HCT116 (cell line): ENCODE measurements at regions not wholly inside any gene's neighbourhood (a gene's known extent, or its start where the extent isn't known, plus 50 kb on each side); places are given as distances from the start of the nearest gene placed in this dataset.

Source experiments
- ATAC-seq: fragments of 200-7000 bp; cut with Tn5 transposase; 2 replicates; pipeline ENCODE4 v1.9.1; 2020; ENCODE audit warnings: mild to moderate bottlenecking, moderate library complexity
- BruUV-seq: library from RNA; stranded (reverse); fragments of 400-500 nt; replicated peaks from 2 replicates; lab custom pipeline; 2021; lab: Mats Ljungman, UMichigan
- CTCF ChIA-PET: fragments of 300-600 bp; sonication (Branson Sonifier 250); formaldehyde crosslinking; loops from one replicate; lab custom pipeline; 2021; ENCODE audit warnings: antibody characterized with exemption; lab: Charles Lee
- POLR2A ChIA-PET: fragments of 300-600, 350-600 bp; sonication (Branson Sonifier 250); formaldehyde crosslinking; loops from one replicate; lab custom pipeline; 2021; ENCODE audit warnings: antibody characterized with exemption; lab: Charles Lee
- RAD21 ChIA-PET, 2 experiments: fragments of 300-600 bp; sonication (Branson Sonifier 250); formaldehyde crosslinking; loops; one replicate each; lab custom pipeline; 2023; ENCODE audit warnings: low total read pairs in 2 of 2; ENCODE audit not compliant: uncharacterized antibody in 2 of 2, unreplicated experiment in 2 of 2, low non-redundant PET in 1 of 2; lab: Charles Lee
- DNase-seq: peaks from one replicate; pipeline ENCODE4 v3.0.0-alpha.2; 2010; ENCODE audit warnings: low read depth, low spot score
- H2AFZ ChIP-seq: fragments of 200-600 bp; shearing (Covaris generic), sonication (generic); 2 replicates; pipeline ENCODE4 v1.6.1; 2017; ENCODE audit warnings: low read depth, mixed run types, mixed read lengths, antibody characterized with exemption, low read length; ENCODE audit not compliant: poor library complexity, severe bottlenecking
- H3K27ac ChIP-seq: 2 replicates; pipeline ENCODE4 v1.5.1; 2012; ENCODE audit warnings: low read depth, low read length
- H3K27me3 ChIP-seq: fragments of 200-600 bp; sonication (generic); 2 replicates; pipeline ENCODE4 v1.6.1; 2016; ENCODE audit warnings: mixed run types, low read length, mixed read lengths; ENCODE audit not compliant: insufficient read depth
- H3K36me3 ChIP-seq, 2 experiments: fragments of 200-500 bp in 1 of 2; fragments of 200-600 bp in 1 of 2; sonication (Bioruptor generic) in 1 of 2; sonication (generic) in 1 of 2; 2 replicates each; pipeline versions ENCODE4 v1.5.1 to v1.6.1; 2014 to 2016; ENCODE audit warnings: low read length in 2 of 2, inconsistent platforms in 1 of 2, mixed read lengths in 1 of 2, mixed run types in 1 of 2; ENCODE audit not compliant: insufficient read depth in 2 of 2, control insufficient read depth in 1 of 2
- H3K4me1 ChIP-seq, 2 experiments: fragments of 200-600 bp in 1 of 2; sonication (generic) in 1 of 2; 2 replicates each; pipeline versions ENCODE4 v1.5.1 to v1.6.1; 2012 to 2017; ENCODE audit warnings: low read length in 2 of 2, inconsistent platforms in 1 of 2, mild to moderate bottlenecking in 1 of 2, mixed read lengths in 1 of 2, mixed run types in 1 of 2, moderate library complexity in 1 of 2; ENCODE audit not compliant: insufficient read depth in 2 of 2, control insufficient read depth in 1 of 2
- H3K4me2 ChIP-seq: fragments of 200-600 bp; sonication (generic); 2 replicates; pipeline ENCODE4 v1.6.1; 2017; ENCODE audit warnings: mixed run types, low read length, mixed read lengths
- H3K4me3 ChIP-seq, 2 experiments: fragments of 200-600 bp in 1 of 2; sonication (generic) in 1 of 2; replicated peaks in 1 of 2; 2 replicates each; pipeline ENCODE4 v1.5.1; 2011 to 2016; ENCODE audit warnings: low read length in 2 of 2, control low read depth in 1 of 2, low read depth in 1 of 2, mild to moderate bottlenecking in 1 of 2, mixed read lengths in 1 of 2, mixed run types in 1 of 2
- H3K79me2 ChIP-seq: fragments of 200-600 bp; sonication (generic); 2 replicates; pipeline ENCODE4 v1.6.1; 2017; ENCODE audit warnings: mild to moderate bottlenecking, mixed run types, low read length, moderate library complexity, mixed read lengths; ENCODE audit not compliant: insufficient read depth
- H3K9ac ChIP-seq: fragments of 200-600 bp; sonication (generic); 2 replicates; pipeline ENCODE4 v1.6.1; 2016; ENCODE audit warnings: low read length, mixed read lengths
- H3K9me2 ChIP-seq: fragments of 200-600 bp; sonication (generic), shearing (Covaris generic); 2 replicates; pipeline ENCODE4 v1.6.1; 2017; ENCODE audit warnings: mixed run types, mild to moderate bottlenecking, moderate library complexity; ENCODE audit not compliant: insufficient read depth
- H3K9me3 ChIP-seq, 2 experiments: fragments of 200-500 bp in 1 of 2; fragments of 200-600 bp in 1 of 2; sonication (Bioruptor generic) in 1 of 2; sonication (generic) in 1 of 2; 2 replicates each; pipeline ENCODE4 v1.6.1; 2014 to 2017; ENCODE audit warnings: low read length in 2 of 2, mixed read lengths in 2 of 2, inconsistent platforms in 1 of 2, low read depth in 1 of 2, mild to moderate bottlenecking in 1 of 2, mixed run types in 1 of 2, moderate library complexity in 1 of 2; ENCODE audit not compliant: control insufficient read depth in 1 of 2, insufficient read depth in 1 of 2
- H4K20me1 ChIP-seq: fragments of 200-600 bp; sonication (generic), shearing (Covaris generic); 2 replicates; pipeline ENCODE4 v1.6.1; 2017; ENCODE audit warnings: mixed run types, mild to moderate bottlenecking, moderate library complexity; ENCODE audit not compliant: insufficient read depth
- CEBPB ChIP-seq: IDR thresholded peaks from 2 replicates; pipeline ENCODE4 v1.6.1; 2012; ENCODE audit warnings: low read depth
- CTCF ChIP-seq, 3 experiments: fragments of 200-600 bp in 1 of 3; sonication (generic) in 1 of 3; IDR thresholded peaks in 2 of 3; conservative IDR thresholded peaks in 1 of 3; 2 replicates each; pipeline ENCODE4 v1.5.1; 2012 to 2017; ENCODE audit warnings: low read depth in 2 of 3, low read length in 2 of 3, antibody characterized with exemption in 1 of 3, borderline replicate concordance in 1 of 3, control low read depth in 1 of 3, mild to moderate bottlenecking in 1 of 3, mixed read lengths in 1 of 3, mixed run types in 1 of 3, moderate library complexity in 1 of 3; ENCODE audit not compliant: insufficient read depth in 1 of 3
- ELF1 ChIP-seq: IDR thresholded peaks from 2 replicates; pipeline ENCODE4 v1.6.1; 2012; ENCODE audit warnings: low read depth, borderline replicate concordance
- EZH2 ChIP-seq: fragments of 200-600 bp; sonication (generic); IDR thresholded peaks from 2 replicates; pipeline ENCODE4 v1.6.1; 2017; ENCODE audit warnings: antibody characterized with exemption, mixed run types
- FOSL1 ChIP-seq: IDR thresholded peaks from 2 replicates; pipeline ENCODE4 v1.6.1; 2012; ENCODE audit warnings: low read depth
- JUND ChIP-seq: IDR thresholded peaks from 2 replicates; pipeline ENCODE4 v1.6.1; 2012
- SP1 ChIP-seq: IDR thresholded peaks from 2 replicates; pipeline ENCODE4 v1.6.1; 2012; ENCODE audit warnings: low read depth
- SRF ChIP-seq: IDR thresholded peaks from 2 replicates; pipeline ENCODE4 v1.6.1; 2012; ENCODE audit warnings: low read depth
- TCF7L2 ChIP-seq: IDR thresholded peaks from 2 replicates; pipeline ENCODE4 v1.7.0; 2011; ENCODE audit warnings: borderline replicate concordance, inconsistent platforms; ENCODE audit not compliant: insufficient read depth, insufficient read length; ENCODE audit errors: extremely low read depth
- YY1 ChIP-seq: IDR thresholded peaks from 2 replicates; pipeline ENCODE4 v1.6.1; 2011; ENCODE audit warnings: low read length, low read depth, moderate library complexity, mild to moderate bottlenecking; ENCODE audit not compliant: insufficient replicate concordance; ENCODE audit errors: extremely low read depth
- ZFX ChIP-seq: fragments of 450-650 bp; IDR thresholded peaks from 2 replicates; pipeline ENCODE4 v1.6.1; 2017
- ZNF274 ChIP-seq: fragments of 200-500 bp; sonication (Bioruptor generic); IDR thresholded peaks from 2 replicates; pipeline ENCODE4 v1.6.1; 2014; ENCODE audit warnings: mild to moderate bottlenecking, low read depth, low read length, inconsistent platforms
- intact Hi-C: fragments of 100-400 bp; cut with micrococcal nuclease; formaldehyde crosslinking; loops from 2 replicates; pipeline ENCODE4 v1.10.0; 2022

GRCh38 chr20:7492257-7492656 is 448.0 kb downstream of the HAO1 start:
- Histone ChIP-seq H3K36me3 (no peaks in the 10 kb centered on the region), H3K27ac (no peak overlapping the region), H3K4me2 (no peak overlapping the region), H4K20me1 (no peaks in the 10 kb centered on the region), H3K9me3 (peaks cover 0 to 25% of the 10 kb centered on the region in 2 experiments; a peak in 1 of 4 replicates), H3K27me3 (no peaks in the 10 kb centered on the region), H3K4me1 (no peaks in the 10 kb centered on the region), H3K4me3 (no peak overlapping the region), H3K9me2 (no peaks in the 10 kb centered on the region), H3K79me2 (no peaks in the 10 kb centered on the region), H2AFZ (no peak overlapping the region), H3K9ac (no peak overlapping the region)
- no TSS peak for BruUV-seq
- RAD21 ChIA-PET: no interaction called here
- POLR2A ChIA-PET: no interaction called here
- CTCF ChIA-PET: no interaction called here
- intact Hi-C loops: no loop called here
- ATAC-seq (no peak), DNase-seq (no peak)
- no peak for TF ChIP-seq ELF1
- no peak for TF ChIP-seq FOSL1
- no peak for TF ChIP-seq EZH2
- no peak for TF ChIP-seq CTCF (IDR thresholded peaks at IDR 0.05 in 2 of 3, conservative IDR thresholded peaks at IDR 0.05 in 1 of 3; ENCODE audit: borderline replicate concordance in 1 of 3, insufficient read depth in 1 of 3, low read depth in 2 of 3, low read length in 2 of 3)
- no peak for TF ChIP-seq SP1
- no peak for TF ChIP-seq TCF7L2
- no peak for TF ChIP-seq ZNF274
- TF ChIP-seq CEBPB: no peak
- TF ChIP-seq JUND: no peak
- TF ChIP-seq ZFX: no peak
- TF ChIP-seq YY1: no peak
- TF ChIP-seq SRF: no peak
